Bronchial epithelial cell (primary cell): ENCODE measurements at regions not wholly inside any gene's neighbourhood (a gene's known extent, or its start where the extent isn't known, plus 50 kb on each side); places are given as distances from the start of the nearest gene placed in this dataset.

Source experiments
- DNase-seq: peaks from one replicate; pipeline ENCODE4 v3.0.0-alpha.2; 2010; ENCODE audit warnings: low read depth
- FAIRE-seq: peaks from 2 replicates; lab custom pipeline; 2011; peaks lifted over from hg19 to GRCh38; lab: Jason Lieb, UNC
- H3K27me3 ChIP-seq: 2 replicates; pipeline ENCODE4 v1.5.1; 2011; ENCODE audit warnings: low read length; ENCODE audit not compliant: control insufficient read depth, insufficient read depth
- H3K36me3 ChIP-seq: 2 replicates; pipeline ENCODE4 v1.5.1; 2011; ENCODE audit warnings: low read length; ENCODE audit not compliant: control insufficient read depth, insufficient read depth
- H3K4me3 ChIP-seq: 2 replicates; pipeline ENCODE4 v1.5.1; 2011; ENCODE audit warnings: mild to moderate bottlenecking, low read depth, low read length, control low read depth
- CTCF ChIP-seq: IDR thresholded peaks from 2 replicates; pipeline ENCODE4 v1.5.1; 2011; ENCODE audit warnings: mild to moderate bottlenecking, moderate library complexity, low read length, control low read depth, inconsistent platforms; ENCODE audit not compliant: insufficient read depth, severe bottlenecking

- FAIRE-seq, result no peak
- DNase-seq, result no peak
- no peak for TF ChIP-seq CTCF
Observed at GRCh38 chrX:106341823-106342222, 173.7 kb downstream of the PWWP3B start.

GRCh38 chrX:106356580-106356979 lies 188.5 kb downstream of the PWWP3B start:
- DNase-seq (no peak), FAIRE-seq (no peak)
- no peaks in the 10 kb centered on the region for H3K36me3 ChIP-seq
- H3K27me3 ChIP-seq, result no peaks in the 10 kb centered on the region
- TF ChIP-seq CTCF, result no peak
- no peak overlapping the region for H3K4me3 ChIP-seq

More at GRCh38 chrX:106341823-106342222, 173.7 kb downstream of the PWWP3B start:
- no peak overlapping the region for H3K4me3 ChIP-seq
- no peaks in the 10 kb centered on the region for H3K27me3 ChIP-seq
- no peaks in the 10 kb centered on the region for H3K36me3 ChIP-seq

- H3K36me3 ChIP-seq, result no peaks in the 10 kb centered on the region
- H3K27me3 ChIP-seq, result no peaks in the 10 kb centered on the region
- H3K4me3 ChIP-seq, result no peak overlapping the region
- DNase-seq (no peak), FAIRE-seq (no peak)
- TF ChIP-seq CTCF, result no peak
Observed at GRCh38 chrX:106363214-106363613, 195.1 kb downstream of the PWWP3B start.

- no peak for DNase-seq
- H3K4me3 ChIP-seq, result no peak overlapping the region
Observed at GRCh38 chrX:106378616-106379015, 210.5 kb downstream of the PWWP3B start.

GRCh38 chrX:106391284-106391911 lies 220.4 kb upstream of the RADX start:
- H3K4me3 ChIP-seq, result no peak overlapping the region
- TF ChIP-seq CTCF, result no peak
- DNase-seq (no peak), FAIRE-seq (no peak)
- no peaks in the 10 kb centered on the region for H3K36me3 ChIP-seq
- no peaks in the 10 kb centered on the region for H3K27me3 ChIP-seq

More at GRCh38 chrX:106378616-106379015, 210.5 kb downstream of the PWWP3B start:
- no peaks in the 10 kb centered on the region for H3K36me3 ChIP-seq
- no peak for TF ChIP-seq CTCF
- H3K27me3 ChIP-seq, result no peaks in the 10 kb centered on the region
- no peak for FAIRE-seq

GRCh38 chrX:106392346-106392745 lies 219.4 kb upstream of the RADX start:
- Histone ChIP-seq H3K36me3 (no peaks in the 10 kb centered on the region), H3K4me3 (no peak overlapping the region), H3K27me3 (no peaks in the 10 kb centered on the region)
- no peak for FAIRE-seq
- DNase-seq, result no peak
- no peak for TF ChIP-seq CTCF
